Uterus (tissue), 2 donors: ENCODE measurements at regions not wholly inside any gene's neighbourhood (a gene's known extent, or its start where the extent isn't known, plus 50 kb on each side); places are given as distances from the start of the nearest gene placed in this dataset.

Source experiments
- POLR2A ChIP-seq, 2 donors: fragments of 450-650 bp; IDR thresholded peaks; one replicate each; pipeline ENCODE4 v1.6.1; 2016; ENCODE audit warnings: antibody characterized with exemption in 2 of 2, mild to moderate bottlenecking in 1 of 2, moderate library complexity in 1 of 2
- TF ChIP-seq, protein P1 (sequence below), 4 experiments: fragments of 200-600 bp in 2 of 4; fragments of 450-650 bp in 2 of 4; sonication (generic) in 2 of 4; IDR thresholded peaks; one replicate each; pipeline ENCODE4 v1.5.1; 2016 to 2019; ENCODE audit warnings: antibody characterized with exemption in 4 of 4, mild to moderate bottlenecking in 2 of 4, moderate library complexity in 1 of 4

DNA sequence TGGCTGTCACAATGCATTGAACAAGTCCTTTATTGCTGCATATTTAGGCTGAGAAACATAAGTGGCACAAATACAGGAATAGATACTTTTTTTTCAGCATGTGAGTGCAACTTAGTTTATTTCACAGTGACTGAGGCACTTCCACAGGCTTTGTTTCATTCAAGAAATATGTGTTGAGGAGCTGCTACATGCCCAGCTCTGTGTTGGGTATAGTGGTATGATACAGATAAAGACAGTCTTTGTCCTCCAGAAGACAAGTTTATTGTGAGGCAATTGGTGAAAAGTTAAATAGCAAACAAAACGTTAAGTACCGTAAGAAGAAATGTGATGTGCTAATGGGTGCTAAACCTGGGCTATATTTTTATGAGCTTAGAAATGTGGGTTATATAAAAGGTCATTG is 186.4 kb downstream of the SPRY1 start:
- TF ChIP-seq, protein P1, sequence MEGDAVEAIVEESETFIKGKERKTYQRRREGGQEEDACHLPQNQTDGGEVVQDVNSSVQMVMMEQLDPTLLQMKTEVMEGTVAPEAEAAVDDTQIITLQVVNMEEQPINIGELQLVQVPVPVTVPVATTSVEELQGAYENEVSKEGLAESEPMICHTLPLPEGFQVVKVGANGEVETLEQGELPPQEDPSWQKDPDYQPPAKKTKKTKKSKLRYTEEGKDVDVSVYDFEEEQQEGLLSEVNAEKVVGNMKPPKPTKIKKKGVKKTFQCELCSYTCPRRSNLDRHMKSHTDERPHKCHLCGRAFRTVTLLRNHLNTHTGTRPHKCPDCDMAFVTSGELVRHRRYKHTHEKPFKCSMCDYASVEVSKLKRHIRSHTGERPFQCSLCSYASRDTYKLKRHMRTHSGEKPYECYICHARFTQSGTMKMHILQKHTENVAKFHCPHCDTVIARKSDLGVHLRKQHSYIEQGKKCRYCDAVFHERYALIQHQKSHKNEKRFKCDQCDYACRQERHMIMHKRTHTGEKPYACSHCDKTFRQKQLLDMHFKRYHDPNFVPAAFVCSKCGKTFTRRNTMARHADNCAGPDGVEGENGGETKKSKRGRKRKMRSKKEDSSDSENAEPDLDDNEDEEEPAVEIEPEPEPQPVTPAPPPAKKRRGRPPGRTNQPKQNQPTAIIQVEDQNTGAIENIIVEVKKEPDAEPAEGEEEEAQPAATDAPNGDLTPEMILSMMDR (IDR thresholded peaks at IDR 0.05) = no peak
- no peak for TF ChIP-seq POLR2A (IDR thresholded peaks at IDR 0.05)
